Embryonic facial prominence (tissue), 1 donor: ENCODE measurements at regions not wholly inside any gene's neighbourhood (a gene's known extent, or its start where the extent isn't known, plus 50 kb on each side); places are given as distances from the start of the nearest gene placed in this dataset.

ENCODE experiments used
- DNase-seq: peaks from one replicate; pipeline ENCODE4 v3.0.0-alpha.2; 2016; ENCODE audit errors: extremely low spot score

DNA sequence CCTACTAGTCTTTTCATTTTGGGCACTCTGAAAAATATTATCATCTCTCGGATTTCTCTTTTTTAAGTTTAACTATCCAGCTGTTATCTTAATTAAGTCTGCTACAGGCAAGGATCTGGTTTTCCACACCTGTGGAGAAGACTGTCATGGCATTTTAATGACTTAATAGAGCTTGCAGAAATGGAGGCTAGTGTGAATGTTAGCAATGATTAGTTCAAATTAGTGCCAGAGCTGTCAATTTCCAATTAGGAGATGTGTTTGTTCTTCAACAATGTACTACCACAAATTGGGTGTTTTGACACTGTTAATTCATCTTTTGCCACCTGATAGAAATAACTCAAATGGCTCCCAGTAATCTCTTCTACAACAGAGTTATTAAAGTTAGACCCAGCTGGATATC lies 2023.0 kb upstream of the CDH9 start:
- DNase-seq, result no peak

DNA sequence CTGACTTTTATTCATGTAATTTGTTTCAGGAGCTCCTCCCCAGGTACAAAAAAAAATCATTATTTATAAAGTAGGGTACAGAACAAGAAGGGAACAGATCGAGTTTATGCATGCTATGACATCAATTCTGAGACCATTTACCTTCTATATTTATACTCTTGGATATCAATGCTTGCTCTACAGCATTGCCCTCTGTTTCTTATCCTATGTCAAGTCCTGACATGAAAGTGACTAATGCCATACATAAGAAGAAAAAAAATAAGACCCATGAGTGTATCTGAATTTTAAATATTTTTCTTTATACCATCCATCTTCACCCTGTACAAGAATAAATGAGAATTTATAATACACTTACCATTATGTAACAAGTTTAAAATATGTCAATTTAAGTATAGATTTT lies 2016.3 kb upstream of the CDH9 start:
- no peak for DNase-seq

DNA sequence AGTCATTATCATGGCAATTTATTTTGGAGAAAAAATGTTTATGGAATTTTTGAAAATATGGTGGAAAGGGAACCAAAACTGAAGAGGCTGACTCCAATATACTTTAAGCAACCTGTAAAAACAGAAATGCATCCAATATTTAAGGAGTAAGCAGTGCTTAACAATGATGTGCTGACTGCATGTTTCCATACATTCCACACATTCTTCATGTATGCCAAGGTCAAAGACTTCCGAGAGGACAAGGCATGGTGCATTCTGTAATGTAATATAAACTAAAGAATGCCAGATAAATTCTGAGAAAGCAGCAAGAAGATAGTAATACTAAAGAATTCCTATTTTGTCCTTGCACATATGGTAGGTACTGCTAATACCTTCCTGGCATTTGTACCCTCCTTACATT lies 2015.9 kb upstream of the CDH9 start:
- DNase-seq, result no peak

DNA sequence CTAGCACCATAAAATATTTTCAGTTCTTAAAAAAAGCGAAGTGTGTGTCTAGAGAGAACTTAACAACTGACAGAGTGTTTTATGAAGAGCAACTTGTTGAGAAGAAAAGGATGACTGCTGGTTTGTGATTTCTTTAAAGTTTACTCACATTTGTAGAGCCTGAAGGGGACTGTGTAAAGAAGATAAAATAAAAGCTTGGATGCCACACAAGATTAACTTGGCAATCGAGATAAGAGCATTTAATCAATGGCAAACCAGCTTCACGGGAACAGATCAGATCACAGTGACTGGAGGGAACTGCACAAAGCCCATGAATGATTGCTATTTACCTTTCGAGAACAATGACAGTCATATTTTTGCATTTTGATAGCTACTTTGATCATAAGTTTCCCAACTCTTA lies 2013.1 kb upstream of the CDH9 start:
- DNase-seq, result no peak

DNA sequence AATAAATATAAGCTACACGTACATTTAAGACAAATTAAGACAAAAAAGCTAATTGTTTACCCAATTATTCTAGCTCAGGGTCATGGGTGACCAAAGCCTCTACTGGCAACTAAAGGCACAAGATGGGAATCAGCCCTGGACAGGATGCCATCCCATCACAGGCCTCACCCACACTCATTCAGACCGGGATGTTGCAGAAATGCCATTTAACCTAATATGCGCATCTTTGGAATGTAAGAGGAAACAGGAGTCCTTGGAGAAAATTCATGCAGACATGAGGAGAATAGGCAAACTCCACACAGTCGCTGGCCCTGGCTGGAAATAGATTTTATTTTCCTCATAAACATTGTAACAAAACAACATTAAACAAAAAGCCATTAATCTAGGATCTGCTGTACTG lies 2003.8 kb upstream of the CDH9 start:
- no peak for DNase-seq

DNA sequence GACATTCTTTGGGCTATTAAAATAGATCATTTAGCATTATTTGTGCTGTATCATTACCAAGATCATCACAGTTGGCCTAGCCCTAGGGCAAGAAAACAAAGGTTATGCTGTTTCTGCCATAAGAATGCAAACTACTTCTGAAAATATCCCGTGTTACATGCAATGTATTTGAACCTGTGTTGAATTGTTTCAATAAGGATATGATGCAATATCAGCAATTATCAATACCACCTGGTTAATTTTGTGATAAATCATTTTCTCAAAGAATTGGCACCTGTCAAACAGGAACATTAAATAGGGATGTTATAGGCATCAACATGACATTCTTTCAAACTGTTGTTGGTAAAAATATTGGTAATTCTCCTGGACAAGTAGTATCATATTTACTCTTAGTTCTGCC lies 2002.0 kb upstream of the CDH9 start:
- no peak for DNase-seq

DNA sequence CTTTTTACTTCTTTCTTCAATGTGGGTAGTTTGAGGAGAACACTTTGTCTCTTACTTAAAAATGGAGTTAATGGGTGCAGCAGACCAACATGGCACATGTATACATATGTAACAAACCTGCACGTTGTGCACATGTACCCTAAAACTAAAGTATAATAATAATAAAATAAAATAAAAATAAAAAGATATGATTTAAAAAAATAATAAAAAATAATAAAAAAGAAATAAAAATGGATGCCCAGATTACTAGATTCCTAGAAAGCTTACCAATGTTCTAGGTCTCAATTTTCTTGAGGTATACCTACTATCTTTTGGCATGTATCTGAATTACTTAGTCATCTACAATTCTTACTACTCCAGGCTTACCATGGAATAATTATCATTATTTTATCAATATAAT lies 2001.6 kb upstream of the CDH9 start:
- DNase-seq, result no peak

DNA sequence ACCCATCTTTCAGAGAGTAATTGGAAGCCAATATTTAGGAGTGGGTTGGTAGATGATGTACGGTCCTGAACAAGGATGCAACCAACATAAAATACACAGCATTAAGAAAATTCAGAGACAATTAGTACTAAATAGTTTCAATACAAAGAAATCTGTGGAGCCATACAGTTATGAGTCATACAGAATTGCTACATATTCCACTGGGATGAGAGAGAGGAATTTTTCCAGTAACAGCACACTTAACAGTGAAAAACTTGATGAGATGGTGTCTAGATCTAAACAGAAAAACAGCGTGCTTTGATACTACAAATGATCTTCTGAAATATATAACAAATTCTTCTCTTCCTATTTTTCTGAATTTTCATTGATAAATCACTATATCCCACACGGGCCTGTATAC lies 1999.3 kb upstream of the CDH9 start:
- no peak for DNase-seq

DNA sequence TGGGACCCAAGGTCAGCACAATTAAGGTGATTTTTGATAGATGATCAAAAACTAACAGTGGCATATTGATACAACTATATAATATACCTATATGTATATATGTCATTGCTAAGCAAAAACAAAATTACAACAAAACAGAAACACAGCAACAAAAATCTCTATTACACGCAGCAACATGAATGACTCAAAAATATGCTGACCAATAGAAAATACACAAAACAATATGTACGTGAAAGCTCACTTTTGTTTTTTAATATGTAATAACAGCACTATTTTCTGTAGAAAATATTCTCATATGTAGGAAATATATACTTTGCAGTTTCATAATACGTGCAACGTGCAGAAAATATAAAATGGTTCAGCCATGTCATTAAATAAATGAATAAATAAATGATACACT lies 1985.7 kb upstream of the CDH9 start:
- DNase-seq, result no peak

DNA sequence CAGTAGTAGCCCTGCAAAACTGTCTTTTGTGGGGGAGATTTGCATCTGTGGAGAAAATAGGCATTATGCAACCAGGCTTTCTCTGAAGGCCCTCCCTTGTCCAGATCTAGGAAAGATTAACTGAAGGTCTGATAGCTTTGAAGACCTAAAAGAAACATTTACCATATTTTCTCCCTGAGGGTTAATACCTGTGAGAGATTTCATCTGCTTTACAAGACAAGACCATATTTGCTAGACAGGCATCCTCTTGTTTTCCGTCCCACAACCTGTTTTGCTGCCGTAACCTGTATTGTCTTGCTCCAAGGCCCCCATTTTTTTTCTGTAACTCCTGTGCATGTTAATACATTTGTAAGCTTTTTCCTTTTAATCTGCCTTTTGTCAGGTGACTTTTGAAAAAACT lies 1985.2 kb upstream of the CDH9 start:
- DNase-seq, result no peak

DNA sequence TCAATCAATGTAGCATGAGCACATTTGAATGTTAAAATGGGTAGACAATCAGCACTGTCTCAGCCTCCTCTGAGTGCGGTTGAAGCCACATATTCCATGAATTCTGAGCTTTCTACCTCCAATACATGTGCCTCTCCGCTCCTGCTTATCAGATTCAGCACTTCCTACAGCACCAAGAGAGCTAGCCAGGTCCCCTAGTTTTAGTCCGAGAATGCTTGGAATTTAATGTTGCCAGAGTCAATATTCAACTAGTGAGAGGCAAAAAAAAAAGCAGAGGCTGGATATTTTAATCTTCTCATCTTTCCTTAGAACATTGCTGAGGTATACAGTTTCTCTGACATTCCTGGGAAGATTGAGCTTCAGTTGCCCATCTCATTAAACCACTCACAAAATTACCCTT lies 1979.1 kb upstream of the CDH9 start:
- DNase-seq, result no peak

DNA sequence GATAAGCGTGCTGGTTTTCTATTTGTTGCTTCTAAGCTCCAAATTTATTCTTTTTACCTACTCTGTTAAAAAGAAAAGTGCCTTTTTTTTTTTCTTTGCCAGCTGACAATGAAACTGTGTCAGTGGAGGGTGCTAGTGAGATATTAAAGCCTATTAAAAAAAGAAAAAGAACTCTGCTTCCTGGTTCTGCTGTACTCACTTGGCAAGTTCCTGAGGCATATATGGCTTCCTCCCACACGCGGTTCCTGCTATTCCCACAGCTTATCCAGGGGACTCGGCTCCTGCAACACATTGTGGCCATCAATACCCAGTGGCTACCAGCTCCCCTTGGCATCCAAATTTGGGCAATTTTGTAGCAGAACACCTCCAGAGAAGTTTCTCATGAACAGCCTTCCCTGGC lies 1977.7 kb upstream of the CDH9 start:
- DNase-seq, result no peak

DNA sequence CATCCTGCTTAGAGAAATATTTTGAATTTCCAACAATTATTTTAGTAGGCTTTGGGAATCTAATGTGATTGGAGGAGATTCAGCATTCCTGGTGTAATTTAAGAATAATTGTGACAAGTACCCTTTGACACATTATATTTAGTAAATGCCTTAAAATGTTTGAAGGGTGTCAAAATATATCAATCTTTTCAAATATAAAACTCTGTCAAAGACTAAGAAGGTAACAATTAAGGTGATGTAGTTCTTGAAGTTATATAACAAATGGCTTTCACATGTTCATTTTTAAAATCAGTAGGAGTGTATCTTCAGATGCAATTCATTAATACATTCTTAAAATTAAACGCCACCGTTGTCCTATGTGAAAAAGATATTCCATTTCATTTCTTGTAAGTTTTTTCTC lies 1977.1 kb upstream of the CDH9 start:
- no peak for DNase-seq

DNA sequence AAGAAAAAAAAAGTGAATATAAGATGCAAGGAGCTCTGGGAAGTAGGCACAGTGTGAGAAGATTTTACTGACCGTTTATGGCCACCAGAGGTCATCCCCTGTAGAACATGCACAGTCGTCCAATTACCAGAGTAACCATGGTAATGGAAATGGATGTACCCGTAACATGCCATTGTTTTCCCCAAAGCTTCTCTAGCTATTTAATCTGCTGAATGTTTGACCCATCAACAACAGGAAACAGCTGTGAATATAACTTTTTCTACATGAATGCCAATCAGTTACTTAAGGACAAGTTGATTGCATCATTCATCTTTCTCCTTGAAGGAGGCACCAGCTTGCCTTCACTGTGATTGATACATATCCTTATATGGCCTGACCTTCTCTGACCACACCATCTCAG lies 1967.0 kb upstream of the CDH9 start:
- DNase-seq, result no peak

DNA sequence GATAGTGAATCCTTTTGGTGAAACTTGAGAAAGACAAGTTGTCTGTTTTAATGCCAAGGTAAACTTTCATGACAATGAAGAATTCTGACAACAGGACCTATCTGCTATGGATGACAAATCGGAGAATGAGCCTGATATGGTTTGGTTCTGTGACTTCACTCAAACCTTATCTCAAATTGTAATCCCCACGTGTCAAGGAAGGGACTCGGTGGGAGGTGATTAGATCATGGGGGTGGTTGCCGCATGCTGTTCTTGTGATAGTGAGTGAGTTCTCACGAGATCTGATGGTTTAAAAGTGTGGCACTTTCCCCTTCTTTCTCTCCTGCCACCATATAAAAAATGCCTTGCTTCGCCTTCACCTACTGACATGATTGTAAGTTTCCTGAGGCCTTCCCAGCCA lies 1964.1 kb upstream of the CDH9 start:
- no peak for DNase-seq

DNA sequence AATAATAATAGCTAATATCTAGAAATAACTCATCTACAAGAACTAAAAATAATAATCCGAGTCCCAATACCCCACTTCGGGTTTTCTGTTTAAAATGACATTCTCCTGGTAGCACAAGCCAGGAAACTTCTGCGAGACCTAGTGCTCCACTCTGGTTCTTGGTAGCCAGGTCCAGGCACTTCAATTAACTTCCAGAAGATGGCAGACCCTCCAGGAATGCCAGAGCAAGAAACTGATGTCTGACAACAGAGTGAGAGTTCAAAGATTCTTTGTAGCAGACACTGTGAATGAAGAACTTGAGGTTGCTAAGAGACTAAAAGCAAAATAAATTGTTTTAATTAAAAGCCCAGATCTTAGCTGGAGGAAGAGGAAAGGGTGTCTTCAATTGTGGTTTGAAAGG lies 1963.3 kb upstream of the CDH9 start:
- DNase-seq, result no peak

DNA sequence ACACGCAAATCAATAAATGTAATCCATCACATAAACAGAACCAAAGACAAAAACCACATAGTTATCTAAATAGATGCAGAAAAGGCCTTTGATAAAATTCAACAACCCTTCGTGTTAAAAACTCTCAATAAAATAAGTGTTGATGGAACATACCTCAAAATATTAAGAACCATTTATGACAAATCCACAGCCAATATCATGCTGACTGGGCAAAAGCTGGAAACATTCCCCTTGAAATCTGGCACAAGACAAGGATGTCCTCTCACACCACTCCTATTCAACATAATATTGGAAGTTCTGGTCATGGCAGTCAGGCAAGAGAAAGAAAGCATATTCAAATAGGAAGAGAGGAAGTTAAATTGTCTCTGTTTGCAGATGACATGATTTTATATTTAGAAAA lies 1946.3 kb upstream of the CDH9 start:
- DNase-seq, result no peak

DNA sequence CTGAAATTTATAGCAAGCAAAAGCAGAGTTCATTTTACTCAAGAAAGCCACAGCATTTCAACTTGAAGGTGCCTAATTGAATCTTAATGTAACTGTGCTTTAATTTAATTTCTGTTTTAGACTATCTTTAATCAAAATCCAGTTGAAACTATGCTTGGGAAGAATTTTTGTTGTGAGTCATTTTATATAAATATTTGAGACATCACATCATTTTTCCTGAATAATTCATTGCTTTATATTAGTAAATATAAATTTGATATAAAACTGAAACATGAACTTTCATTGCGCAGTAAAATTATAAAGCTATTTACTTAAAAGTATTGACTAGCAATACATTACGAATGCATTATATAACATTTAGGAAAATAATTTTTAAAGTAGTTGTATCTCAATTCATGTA lies 1937.1 kb upstream of the CDH9 start:
- no peak for DNase-seq

DNA sequence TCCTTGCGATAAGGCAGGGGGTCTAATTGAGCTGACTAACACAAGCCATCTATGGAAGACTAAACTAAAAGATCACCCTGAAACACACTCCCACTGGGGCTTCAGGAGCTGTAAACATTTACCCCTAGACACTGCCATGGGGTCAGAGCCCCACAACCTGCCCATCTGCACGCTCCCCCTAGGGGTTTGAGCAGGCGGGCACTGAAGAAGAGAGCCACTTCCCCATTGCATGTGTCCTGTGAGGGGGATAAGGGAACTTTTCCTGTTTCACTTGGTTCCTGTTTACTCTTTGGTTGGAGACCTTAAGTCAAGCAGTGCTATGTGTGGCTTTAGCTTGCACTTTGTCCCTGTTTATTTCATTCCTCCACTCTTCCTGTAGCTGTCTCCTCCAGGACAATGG lies 1929.5 kb upstream of the CDH9 start:
- DNase-seq, result no peak

DNA sequence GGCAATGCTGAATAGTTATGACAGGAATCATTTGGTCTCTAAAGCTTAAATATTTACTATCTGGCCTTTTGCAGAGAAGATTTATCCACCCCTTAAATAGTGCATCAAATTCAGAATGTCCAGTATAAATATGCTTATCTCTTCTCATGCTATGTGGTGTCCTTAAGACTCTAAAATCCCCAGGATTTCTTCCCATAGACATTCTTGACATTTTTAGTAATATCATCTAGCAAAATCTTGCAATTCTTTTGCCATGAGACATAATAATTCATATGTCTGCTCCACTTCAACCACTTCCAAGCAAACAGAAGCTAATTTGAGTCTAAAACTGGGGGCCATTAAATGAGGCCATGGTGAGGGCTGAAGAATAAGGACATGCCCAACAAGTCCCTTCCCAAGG lies 1923.4 kb upstream of the CDH9 start:
- no peak for DNase-seq

DNA sequence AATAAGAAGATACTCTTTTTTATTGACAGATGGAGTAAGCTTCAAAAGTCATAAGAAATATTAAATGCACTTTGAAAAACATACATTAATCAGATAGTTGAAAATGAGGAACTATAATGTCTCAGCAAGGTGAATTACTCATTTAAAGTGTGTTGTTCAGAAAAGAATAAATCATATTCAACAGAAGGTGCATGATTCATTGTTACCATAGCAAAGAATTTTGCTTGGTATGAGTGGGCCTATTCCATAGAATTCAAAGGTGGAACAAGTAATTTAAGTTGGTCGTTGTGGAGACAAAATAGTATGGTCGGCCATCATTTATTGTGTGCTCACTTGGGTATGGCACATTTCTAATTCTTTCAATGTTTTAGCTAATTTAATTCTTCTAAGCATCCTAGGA lies 1920.2 kb upstream of the CDH9 start:
- DNase-seq, result no peak

DNA sequence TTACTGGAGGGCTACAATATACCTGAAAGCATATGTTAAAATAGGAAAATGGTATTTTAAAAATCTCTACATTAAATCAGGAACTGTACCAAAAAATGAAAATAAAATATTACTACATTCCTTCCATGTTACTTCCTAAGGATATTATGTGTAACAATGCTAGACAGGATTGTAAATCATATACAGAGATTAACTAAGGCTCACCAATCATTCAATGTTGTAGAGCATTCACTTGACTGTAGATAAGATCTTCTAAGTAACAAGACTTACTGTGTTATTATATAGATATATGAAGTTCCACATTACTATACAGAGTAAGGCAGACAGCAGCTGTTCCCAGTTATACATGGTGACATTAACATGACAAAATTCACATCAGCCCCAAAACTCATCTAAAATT lies 1919.1 kb upstream of the CDH9 start:
- no peak for DNase-seq

DNA sequence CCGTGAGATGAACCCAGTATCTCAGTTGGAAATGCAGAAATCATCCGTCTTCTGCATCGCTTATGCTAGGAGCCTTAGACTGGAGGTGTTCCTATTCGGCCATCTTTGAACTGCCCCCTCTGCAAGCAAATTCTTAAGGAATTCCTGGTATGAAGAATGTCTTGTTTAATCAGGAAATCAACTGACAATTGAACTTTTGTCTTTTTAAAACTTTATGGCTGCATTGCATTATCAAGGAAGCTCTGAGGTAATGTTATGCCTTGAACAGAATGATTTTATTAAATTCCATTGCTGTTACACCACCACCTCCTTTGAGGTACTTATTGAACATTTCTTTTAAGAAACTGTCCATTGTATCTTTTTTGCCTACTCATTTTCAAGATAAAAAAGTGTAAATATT lies 1915.7 kb upstream of the CDH9 start:
- no peak for DNase-seq

DNA sequence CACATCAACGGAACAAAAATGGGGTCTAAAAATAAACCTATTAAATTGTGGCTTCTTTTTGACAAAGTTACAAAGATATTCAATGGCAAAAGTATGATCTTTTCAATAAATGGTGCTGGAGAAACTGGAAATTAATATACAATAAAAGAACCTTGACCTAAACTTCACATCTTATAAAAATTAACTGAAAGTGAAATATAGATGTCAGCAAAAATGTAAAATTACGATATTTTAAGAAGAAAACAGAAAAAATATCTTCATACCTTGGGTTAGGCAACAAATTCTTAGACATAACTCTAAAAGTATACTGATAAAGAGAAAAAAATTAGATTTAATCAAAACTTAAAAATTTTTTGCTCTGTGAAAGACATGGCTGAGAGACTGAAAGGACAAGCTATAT lies 1909.5 kb upstream of the CDH9 start:
- no peak for DNase-seq

DNA sequence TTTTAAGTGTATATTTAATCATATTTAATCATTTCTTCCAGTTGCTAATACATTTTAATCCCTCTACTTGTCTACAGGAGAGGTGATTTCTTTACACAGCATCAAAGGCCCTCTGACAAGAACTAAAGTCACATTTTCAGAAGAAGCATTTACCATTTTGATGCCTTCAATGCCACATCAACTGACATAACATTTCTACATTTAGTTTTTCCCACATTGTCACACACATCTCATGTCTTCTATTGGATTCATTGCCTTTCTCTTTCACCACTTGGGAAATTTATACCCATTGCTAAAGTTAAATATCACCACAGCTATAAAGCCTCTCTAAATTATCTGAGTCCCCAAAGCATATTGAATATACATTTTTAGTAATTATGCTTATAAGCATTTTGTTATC lies 1907.5 kb upstream of the CDH9 start:
- DNase-seq, result no peak
